HG03039 (cell line): ENCODE measurements at regions not wholly inside any gene's neighbourhood (a gene's known extent, or its start where the extent isn't known, plus 50 kb on each side); places are given as distances from the start of the nearest gene placed in this dataset.

ENCODE experiments used
- ATAC-seq: cut with Tn5 transposase; IDR thresholded peaks from one replicate; pipeline ENCODE4 v1.9.1; 2021; ENCODE audit warnings: mild to moderate bottlenecking, moderate library complexity; ENCODE audit not compliant: unreplicated experiment

- no peak for ATAC-seq
Measured at GRCh38 chr2:19300961-19301360, 57.5 kb downstream of the OSR1 start.

- no peak for ATAC-seq
Measured at GRCh38 chr2:19299522-19299921, 58.9 kb downstream of the OSR1 start.

- ATAC-seq = no peak
Measured at GRCh38 chr2:19299032-19299431, 59.4 kb downstream of the OSR1 start.

- ATAC-seq = no peak
Measured at GRCh38 chr2:19297716-19298115, 60.7 kb downstream of the OSR1 start.

GRCh38 chr2:19295998-19296502 lies 62.4 kb downstream of the OSR1 start:
- no peak for ATAC-seq

- no peak for ATAC-seq
Measured at GRCh38 chr2:19292007-19292406, 66.4 kb downstream of the OSR1 start.

GRCh38 chr2:19288291-19288690 lies 70.1 kb downstream of the OSR1 start:
- ATAC-seq = no peak

GRCh38 chr2:19287324-19287723 lies 71.1 kb downstream of the OSR1 start:
- no peak for ATAC-seq

GRCh38 chr2:19282305-19282704 lies 76.1 kb downstream of the OSR1 start:
- ATAC-seq = no peak

GRCh38 chr2:19274439-19274838 lies 84.0 kb downstream of the OSR1 start:
- no peak for ATAC-seq

GRCh38 chr2:19272941-19273470 lies 85.4 kb downstream of the OSR1 start:
- ATAC-seq = no peak

GRCh38 chr2:19272039-19272438 lies 86.4 kb downstream of the OSR1 start:
- no peak for ATAC-seq

- ATAC-seq = no peak
Measured at GRCh38 chr2:19264852-19265251, 93.6 kb downstream of the OSR1 start.

GRCh38 chr2:19262150-19262549 lies 96.3 kb downstream of the OSR1 start:
- no peak for ATAC-seq

- no peak for ATAC-seq
Measured at GRCh38 chr2:19261061-19261460, 97.4 kb downstream of the OSR1 start.

- no peak for ATAC-seq
Measured at GRCh38 chr2:19256121-19256601, 102.3 kb downstream of the OSR1 start.

- ATAC-seq = no peak
Measured at GRCh38 chr2:19255481-19255880, 102.9 kb downstream of the OSR1 start.

- ATAC-seq = no peak
Measured at GRCh38 chr2:19251554-19251953, 106.9 kb downstream of the OSR1 start.

GRCh38 chr2:19250906-19251305 lies 107.5 kb downstream of the OSR1 start:
- ATAC-seq = no peak

GRCh38 chr2:19247186-19247585 lies 111.2 kb downstream of the OSR1 start:
- no peak for ATAC-seq

- ATAC-seq = no peak
Measured at GRCh38 chr2:19246496-19246895, 111.9 kb downstream of the OSR1 start.

GRCh38 chr2:19244460-19245363 lies 113.7 kb downstream of the OSR1 start:
- ATAC-seq = no peak
